ENCODE measurements at regions not wholly inside any gene's neighbourhood (a gene's known extent, or its start where the extent isn't known, plus 50 kb on each side); places are given as distances from the start of the nearest gene placed in this dataset.
"Not testable (repeated sequence)": the region's sequence is repeated elsewhere in the genome, so short reads cannot be mapped to it uniquely, and the experiment has no call there.

DNA sequence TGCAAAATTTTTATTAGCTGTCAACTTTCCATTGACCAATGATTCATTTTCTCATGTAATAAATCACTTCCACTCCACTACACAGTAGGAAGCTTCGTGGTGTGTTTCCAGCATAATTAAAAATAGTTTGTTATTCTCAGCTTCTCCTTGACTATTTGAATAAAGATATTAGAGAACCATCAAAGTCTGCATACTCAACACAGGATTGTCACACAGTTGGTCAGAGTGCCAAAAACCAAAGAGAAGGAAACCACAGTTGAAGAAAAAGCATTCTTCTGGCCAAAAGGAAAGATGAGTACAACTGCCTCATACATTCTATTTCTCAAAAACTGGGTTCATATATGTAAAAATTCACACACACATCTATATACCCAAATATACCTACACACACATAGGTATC, 455.1 kb upstream of the HSF2 start:
- H3K79me2 ChIP-seq (ENCODE audit: control insufficient read depth, insufficient read depth, low read length, unreplicated experiment) = no peaks in the 10 kb centered on the region

DNA sequence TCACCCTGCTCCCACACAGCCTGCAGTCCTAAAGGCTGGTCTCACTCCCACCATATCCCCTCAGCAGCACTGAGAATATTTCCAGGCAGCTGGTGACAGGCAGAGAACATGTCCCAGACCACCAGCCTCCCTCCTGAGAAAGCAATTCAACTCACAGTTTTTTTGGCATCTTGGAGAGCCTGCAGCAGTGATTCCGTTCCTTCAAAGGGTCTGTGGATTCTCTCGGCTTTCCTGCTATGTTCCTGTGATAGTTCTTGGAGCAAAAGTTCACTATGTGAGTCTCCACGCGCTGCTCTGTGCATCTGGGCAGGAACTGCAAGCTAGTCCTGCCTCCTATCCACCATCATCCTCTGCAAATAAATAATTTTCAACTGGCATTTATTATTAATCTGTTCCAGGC, 448.3 kb upstream of the HSF2 start:
- Histone ChIP-seq H2AFZ (ENCODE audit: low read length, unreplicated experiment) (no peak overlapping the region), H3K36me3 (ENCODE audit: insufficient read depth, low read length) (no peaks in the 10 kb centered on the region), H3K79me2 (ENCODE audit: control insufficient read depth, insufficient read depth, low read length, unreplicated experiment) (no peaks in the 10 kb centered on the region), H3K27ac (ENCODE audit: low read depth, low read length) (no peak overlapping the region), H3K4me3 (ENCODE audit: low read depth, low read length) (no peak overlapping the region), H3K27me3 (ENCODE audit: insufficient read depth, low read length) (no peaks in the 10 kb centered on the region), H3K4me1 (ENCODE audit: control insufficient read depth, insufficient read depth, low read length, unreplicated experiment) (peaks cover 20% of the 10 kb centered on the region)

More for the DNA sequence above, 455.1 kb upstream of the HSF2 start:
- Histone ChIP-seq H3K4me1 (ENCODE audit: control insufficient read depth, insufficient read depth, low read length, unreplicated experiment) (no peaks in the 10 kb centered on the region), H3K4me3 (ENCODE audit: low read depth, low read length) (no peak overlapping the region), H3K36me3 (ENCODE audit: insufficient read depth, low read length) (no peaks in the 10 kb centered on the region), H2AFZ (ENCODE audit: low read length, unreplicated experiment) (no peak overlapping the region), H3K27ac (ENCODE audit: low read depth, low read length) (no peak overlapping the region), H3K27me3 (ENCODE audit: insufficient read depth, low read length) (no peaks in the 10 kb centered on the region)

DNA sequence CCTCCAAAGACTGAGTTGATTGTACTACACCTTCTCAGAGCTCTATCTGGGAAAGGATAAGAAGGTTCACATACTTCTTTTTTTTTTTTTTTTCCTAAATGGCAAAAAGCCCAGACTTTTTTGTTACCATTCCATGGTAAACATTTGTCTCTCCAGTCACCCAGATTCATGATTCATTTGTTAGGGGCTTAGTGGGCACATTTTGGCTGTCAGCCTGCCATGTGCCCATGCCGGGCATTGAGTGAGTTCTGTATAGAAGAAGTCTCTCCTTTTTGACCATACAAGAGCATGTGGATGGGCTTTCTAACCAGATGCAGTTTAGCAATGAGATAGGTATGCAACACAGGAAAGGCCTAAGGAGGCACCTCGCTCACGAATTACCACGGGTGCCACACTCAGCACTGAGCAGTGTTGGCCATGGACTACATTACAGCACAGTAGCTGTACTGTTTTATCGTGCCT, 447.5 kb upstream of the HSF2 start:
- Histone ChIP-seq H3K27ac (ENCODE audit: low read depth, low read length) (peak overlapping the region; percentile 19), H3K79me2 (ENCODE audit: control insufficient read depth, insufficient read depth, low read length, unreplicated experiment) (no peaks in the 10 kb centered on the region), H3K36me3 (ENCODE audit: insufficient read depth, low read length) (no peaks in the 10 kb centered on the region), H3K4me1 (ENCODE audit: control insufficient read depth, insufficient read depth, low read length, unreplicated experiment) (peaks cover 20% of the 10 kb centered on the region), H3K27me3 (ENCODE audit: insufficient read depth, low read length) (no peaks in the 10 kb centered on the region), H3K4me3 (ENCODE audit: low read depth, low read length) (no peak overlapping the region), H2AFZ (ENCODE audit: low read length, unreplicated experiment) (peak overlapping the region; percentile 68)

DNA sequence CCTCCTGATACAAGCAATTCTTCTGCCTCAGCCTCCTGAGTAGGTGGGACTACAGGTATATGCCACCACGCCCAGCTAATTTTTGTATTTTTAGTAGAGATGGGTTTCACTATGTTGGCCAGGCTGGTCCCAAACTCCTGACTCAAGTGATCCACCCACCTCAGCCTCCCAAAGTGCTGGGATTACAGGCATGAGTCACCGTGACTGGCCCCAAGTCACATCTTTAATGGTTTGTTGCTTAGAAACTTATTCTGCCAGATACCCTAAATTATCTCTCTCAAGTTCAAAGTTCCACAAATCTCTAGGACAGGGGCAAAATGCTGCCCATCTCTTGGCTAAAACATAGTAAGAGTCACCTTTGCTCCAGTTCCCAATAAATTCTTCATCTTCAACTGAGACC, 444.1 kb upstream of the HSF2 start:
- not testable (repeated sequence) for H3K27me3 ChIP-seq (ENCODE audit: insufficient read depth, low read length); H3K79me2 ChIP-seq (ENCODE audit: control insufficient read depth, insufficient read depth, low read length, unreplicated experiment); H3K36me3 ChIP-seq (ENCODE audit: insufficient read depth, low read length); H2AFZ ChIP-seq (ENCODE audit: low read length, unreplicated experiment); H3K4me3 ChIP-seq (ENCODE audit: low read depth, low read length); H3K27ac ChIP-seq (ENCODE audit: low read depth, low read length)
- peaks cover 20% of the 10 kb centered on the region for H3K4me1 ChIP-seq (ENCODE audit: control insufficient read depth, insufficient read depth, low read length, unreplicated experiment)

DNA sequence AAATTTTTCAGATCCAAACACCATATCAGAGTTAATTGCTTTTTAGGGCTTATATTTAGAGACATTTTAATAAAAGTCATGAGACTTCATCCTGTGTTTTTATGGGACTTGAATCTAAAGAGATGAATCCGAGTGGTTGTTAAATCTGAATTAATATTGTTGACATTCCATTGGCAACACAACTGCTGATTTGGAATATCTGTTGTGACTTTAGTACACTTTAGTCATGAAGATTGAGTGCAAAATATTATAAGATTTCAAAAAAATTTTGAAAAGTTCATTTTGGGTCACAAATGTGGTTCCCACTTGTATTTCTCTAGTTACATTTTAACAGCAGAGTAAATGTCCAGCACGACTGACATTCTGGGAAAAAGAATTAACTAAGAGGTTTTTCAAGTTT, 442.7 kb upstream of the HSF2 start:
- Histone ChIP-seq H2AFZ (ENCODE audit: low read length, unreplicated experiment) (no peak overlapping the region), H3K4me3 (ENCODE audit: low read depth, low read length) (no peak overlapping the region), H3K79me2 (ENCODE audit: control insufficient read depth, insufficient read depth, low read length, unreplicated experiment) (no peaks in the 10 kb centered on the region), H3K27me3 (ENCODE audit: insufficient read depth, low read length) (no peaks in the 10 kb centered on the region), H3K4me1 (ENCODE audit: control insufficient read depth, insufficient read depth, low read length, unreplicated experiment) (peaks cover 9% of the 10 kb centered on the region), H3K36me3 (ENCODE audit: insufficient read depth, low read length) (no peaks in the 10 kb centered on the region), H3K27ac (ENCODE audit: low read depth, low read length) (no peak overlapping the region)

DNA sequence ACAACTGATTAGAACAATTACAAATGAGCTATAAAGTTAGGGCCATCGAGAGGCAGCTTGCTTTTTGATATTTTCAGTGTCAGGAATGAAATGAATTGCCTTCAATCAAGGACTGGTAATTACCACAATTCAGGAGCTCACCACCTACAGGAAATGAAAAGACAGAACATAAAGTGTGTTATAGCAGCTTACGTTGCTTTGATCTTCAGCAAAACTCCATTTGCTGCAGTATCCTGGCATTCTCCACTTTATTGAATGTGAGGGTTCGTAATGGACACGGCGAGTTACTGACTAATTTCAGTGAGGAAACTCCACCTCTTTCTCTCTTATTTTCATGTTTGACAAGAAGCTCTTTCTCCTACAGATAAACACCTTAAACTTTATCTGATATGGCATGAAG, 440.0 kb upstream of the HSF2 start:
- Histone ChIP-seq H3K79me2 (ENCODE audit: control insufficient read depth, insufficient read depth, low read length, unreplicated experiment) (no peaks in the 10 kb centered on the region), H3K4me1 (ENCODE audit: control insufficient read depth, insufficient read depth, low read length, unreplicated experiment) (no peaks in the 10 kb centered on the region), H3K27me3 (ENCODE audit: insufficient read depth, low read length) (no peaks in the 10 kb centered on the region), H2AFZ (ENCODE audit: low read length, unreplicated experiment) (no peak overlapping the region), H3K4me3 (ENCODE audit: low read depth, low read length) (no peak overlapping the region), H3K27ac (ENCODE audit: low read depth, low read length) (no peak overlapping the region), H3K36me3 (ENCODE audit: insufficient read depth, low read length) (no peaks in the 10 kb centered on the region)

DNA sequence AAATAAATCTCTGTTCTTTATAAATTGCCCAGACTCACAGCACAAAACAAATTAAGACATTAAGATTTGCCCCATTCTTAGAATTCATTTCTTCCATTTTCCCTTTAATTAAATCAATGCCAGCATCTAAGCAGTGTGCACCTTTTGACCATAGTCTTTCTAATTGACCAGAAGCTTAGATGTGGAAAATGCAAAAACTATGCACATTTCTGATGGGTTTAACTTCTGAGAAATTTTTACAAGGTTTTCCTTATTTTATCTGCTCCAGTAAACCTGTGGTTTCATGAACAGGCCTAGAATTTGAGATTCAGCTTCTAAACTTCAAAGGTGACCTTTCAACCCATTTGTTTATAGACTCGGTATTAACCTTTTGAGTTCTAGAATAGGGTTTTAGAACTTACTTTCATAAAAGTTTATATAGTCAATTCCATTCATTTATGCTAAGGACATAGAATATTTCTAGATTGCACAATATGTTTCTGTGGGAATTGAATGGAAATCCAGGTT, 437.8 kb upstream of the HSF2 start:
- H3K79me2 ChIP-seq (ENCODE audit: control insufficient read depth, insufficient read depth, low read length, unreplicated experiment) = no peaks in the 10 kb centered on the region
- no peak overlapping the region for H3K4me3 ChIP-seq (ENCODE audit: low read depth, low read length)
- no peaks in the 10 kb centered on the region for H3K4me1 ChIP-seq (ENCODE audit: control insufficient read depth, insufficient read depth, low read length, unreplicated experiment)
- H3K36me3 ChIP-seq (ENCODE audit: insufficient read depth, low read length) = no peaks in the 10 kb centered on the region
- H2AFZ ChIP-seq (ENCODE audit: low read length, unreplicated experiment) = no peak overlapping the region
- no peaks in the 10 kb centered on the region for H3K27me3 ChIP-seq (ENCODE audit: insufficient read depth, low read length)
- no peak overlapping the region for H3K27ac ChIP-seq (ENCODE audit: low read depth, low read length)

DNA sequence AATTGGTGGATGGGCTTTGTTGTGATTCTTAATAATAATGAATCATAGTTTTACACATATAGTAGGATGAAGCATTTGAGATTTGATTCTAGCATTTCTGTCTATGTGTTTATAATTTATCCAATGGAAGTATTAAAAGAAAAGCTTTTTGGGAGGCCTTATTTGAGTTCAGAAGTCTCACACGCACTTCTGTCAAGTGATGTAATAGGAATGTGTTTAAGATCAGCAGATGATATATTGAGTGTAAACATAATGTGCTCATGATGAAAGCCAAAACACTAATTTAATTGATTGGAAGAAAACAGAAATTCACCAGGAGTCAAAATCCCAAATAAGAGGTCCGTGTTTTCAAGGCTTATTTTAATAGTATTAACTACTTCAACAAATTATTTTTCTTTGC, 435.6 kb upstream of the HSF2 start:
- no peaks in the 10 kb centered on the region for H3K79me2 ChIP-seq (ENCODE audit: control insufficient read depth, insufficient read depth, low read length, unreplicated experiment)
- no peak overlapping the region for H3K4me3 ChIP-seq (ENCODE audit: low read depth, low read length)
- no peak overlapping the region for H2AFZ ChIP-seq (ENCODE audit: low read length, unreplicated experiment)
- no peak overlapping the region for H3K27ac ChIP-seq (ENCODE audit: low read depth, low read length)
- H3K4me1 ChIP-seq (ENCODE audit: control insufficient read depth, insufficient read depth, low read length, unreplicated experiment) = no peaks in the 10 kb centered on the region
- H3K36me3 ChIP-seq (ENCODE audit: insufficient read depth, low read length) = no peaks in the 10 kb centered on the region
- no peaks in the 10 kb centered on the region for H3K27me3 ChIP-seq (ENCODE audit: insufficient read depth, low read length)

DNA sequence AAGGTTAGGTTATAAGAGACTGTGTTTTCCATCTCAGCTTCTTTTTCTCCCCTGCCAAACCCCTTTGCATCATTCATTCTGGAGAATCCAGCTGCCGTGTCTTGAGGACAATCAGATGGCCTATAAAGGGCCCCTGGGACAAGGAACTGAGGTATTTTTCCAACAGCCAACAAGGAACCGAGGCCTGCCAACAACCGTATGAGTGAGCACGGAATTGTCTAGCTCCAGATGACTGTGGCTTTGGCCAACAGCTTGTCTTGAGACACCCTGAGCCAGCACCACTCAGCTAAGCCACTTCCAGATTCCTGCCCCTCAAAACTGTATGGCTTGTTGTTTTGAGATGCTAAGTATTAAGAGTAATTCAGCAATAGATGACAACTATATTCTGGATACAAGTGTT, 433.7 kb upstream of the HSF2 start:
- Histone ChIP-seq H3K4me1 (ENCODE audit: control insufficient read depth, insufficient read depth, low read length, unreplicated experiment) (peaks cover 4% of the 10 kb centered on the region), H2AFZ (ENCODE audit: low read length, unreplicated experiment) (no peak overlapping the region), H3K27ac (ENCODE audit: low read depth, low read length) (no peak overlapping the region)

DNA sequence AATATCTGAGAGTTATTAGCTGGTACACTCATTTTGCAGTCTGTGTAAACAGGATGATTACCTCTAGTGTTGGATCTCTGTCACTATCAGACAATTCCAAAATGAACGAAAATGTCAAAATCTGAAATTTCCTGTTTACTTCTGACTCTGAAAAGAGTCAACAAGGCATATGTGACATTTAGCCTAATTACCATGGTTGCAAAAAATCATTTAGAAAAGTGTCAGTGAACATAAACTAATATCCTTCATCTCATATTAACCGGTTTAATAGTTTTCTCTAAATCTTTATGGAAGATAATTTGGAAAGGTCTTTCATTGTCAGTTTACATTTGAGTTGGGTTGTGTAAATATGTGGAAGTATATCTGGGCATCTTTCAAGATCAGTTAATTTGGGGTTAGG, 431.8 kb upstream of the HSF2 start:
- H3K4me1 ChIP-seq (ENCODE audit: control insufficient read depth, insufficient read depth, low read length, unreplicated experiment) = peaks cover 14% of the 10 kb centered on the region
- H3K27me3 ChIP-seq (ENCODE audit: insufficient read depth, low read length) = no peaks in the 10 kb centered on the region
- H3K4me3 ChIP-seq (ENCODE audit: low read depth, low read length) = no peak overlapping the region
- no peaks in the 10 kb centered on the region for H3K79me2 ChIP-seq (ENCODE audit: control insufficient read depth, insufficient read depth, low read length, unreplicated experiment)
- H3K27ac ChIP-seq (ENCODE audit: low read depth, low read length) = no peak overlapping the region
- no peaks in the 10 kb centered on the region for H3K36me3 ChIP-seq (ENCODE audit: insufficient read depth, low read length)
- H2AFZ ChIP-seq (ENCODE audit: low read length, unreplicated experiment) = no peak overlapping the region

More for the DNA sequence above, 433.7 kb upstream of the HSF2 start:
- no peaks in the 10 kb centered on the region for H3K79me2 ChIP-seq (ENCODE audit: control insufficient read depth, insufficient read depth, low read length, unreplicated experiment)
- H3K27me3 ChIP-seq (ENCODE audit: insufficient read depth, low read length) = no peaks in the 10 kb centered on the region
- H3K36me3 ChIP-seq (ENCODE audit: insufficient read depth, low read length) = no peaks in the 10 kb centered on the region
- no peak overlapping the region for H3K4me3 ChIP-seq (ENCODE audit: low read depth, low read length)

DNA sequence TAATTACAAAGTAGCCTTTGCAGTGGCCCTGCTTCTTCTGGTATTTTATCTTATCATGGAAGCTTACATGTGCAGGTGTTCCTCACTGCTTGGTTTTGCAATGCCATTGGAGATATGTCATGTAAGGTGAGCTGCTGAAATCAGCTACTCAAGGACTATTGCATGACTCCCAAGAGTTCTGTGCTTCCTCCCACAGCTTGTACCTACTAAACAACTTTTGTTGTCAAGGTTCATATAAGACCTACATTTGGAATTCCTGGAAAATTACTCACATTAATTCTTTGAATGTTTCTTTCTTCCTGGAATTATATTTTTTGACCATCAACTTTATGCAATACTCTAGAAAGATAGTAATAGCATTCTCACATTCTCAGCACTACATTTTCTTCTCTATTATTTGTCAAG, 427.5 kb upstream of the HSF2 start:
- Histone ChIP-seq H3K4me1 (ENCODE audit: control insufficient read depth, insufficient read depth, low read length, unreplicated experiment) (peaks cover 18% of the 10 kb centered on the region), H3K27ac (ENCODE audit: low read depth, low read length) (peak overlapping the region; percentile 52), H3K4me3 (ENCODE audit: low read depth, low read length) (no peak overlapping the region), H2AFZ (ENCODE audit: low read length, unreplicated experiment) (peak overlapping the region; percentile 72), H3K79me2 (ENCODE audit: control insufficient read depth, insufficient read depth, low read length, unreplicated experiment) (no peaks in the 10 kb centered on the region), H3K27me3 (ENCODE audit: insufficient read depth, low read length) (no peaks in the 10 kb centered on the region), H3K36me3 (ENCODE audit: insufficient read depth, low read length) (no peaks in the 10 kb centered on the region)
